ENCODE measurements at regions not wholly inside any gene's neighbourhood (a gene's known extent, or its start where the extent isn't known, plus 50 kb on each side); places are given as distances from the start of the nearest gene placed in this dataset.

DNA sequence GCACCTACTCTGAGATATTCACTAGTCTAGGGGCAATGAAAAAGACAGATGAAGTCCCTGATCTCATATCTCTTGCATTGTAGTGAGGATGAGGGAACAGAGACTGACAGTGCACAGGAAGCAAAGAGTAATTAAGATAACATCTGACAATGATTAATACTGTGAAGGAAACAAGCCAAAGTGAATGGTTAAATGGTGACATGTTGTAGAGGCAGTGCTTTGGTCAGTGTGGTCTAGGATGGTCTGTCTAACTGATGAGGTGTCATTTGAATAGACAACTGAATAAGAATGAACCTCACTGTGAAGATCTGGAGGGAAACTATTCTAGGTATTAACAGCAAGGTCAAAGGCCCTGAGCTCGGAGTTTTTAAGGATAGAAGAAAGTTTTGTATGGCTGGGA is 333.3 kb upstream of the GRIA1 start:
- Histone ChIP-seq H3K18ac (ENCODE audit: extremely low read depth, low read length) (no peak overlapping the region), H3K27ac (ENCODE audit: low read depth, low read length) (no peak overlapping the region), H3K27me3 (replicated peaks in 1 of 4; ENCODE audit: control insufficient read depth in 3 of 4, extremely low read depth in 1 of 4, insufficient read depth in 3 of 4, low read length in 3 of 4) (no peaks in the 10 kb centered on the region), H2BK12ac (ENCODE audit: low read depth, low read length) (no peak overlapping the region), H3K56ac (replicated peaks; ENCODE audit: insufficient read length, low read depth, low read length) (no peak overlapping the region), H2BK120ac (replicated peaks; ENCODE audit: low read depth, low read length) (no peak overlapping the region), H3K4ac (replicated peaks; ENCODE audit: insufficient read length, low read depth, low read length) (no peak overlapping the region), H3K79me1 (ENCODE audit: low read depth, low read length) (no peaks in the 10 kb centered on the region), H3K4me3 (ENCODE audit: extremely low read depth in 1 of 4, insufficient read depth in 2 of 4, low read depth in 3 of 4, low read length in 4 of 4) (no peak overlapping the region), H3K23ac (ENCODE audit: insufficient read length) (no peak overlapping the region), H3K9me3 (ENCODE audit: insufficient read depth in 2 of 2, low read depth in 1 of 2, low read length in 1 of 2) (no peaks in the 10 kb centered on the region), H3K4me2 (ENCODE audit: insufficient read depth in 1 of 2, low read depth in 2 of 2, low read length in 2 of 2) (no peak overlapping the region), H4K5ac (ENCODE audit: insufficient read length, low read depth, low read length) (no peak overlapping the region), H4K8ac (ENCODE audit: extremely low read depth, insufficient read depth, low read length) (no peak overlapping the region), H3K36me3 (ENCODE audit: control insufficient read depth in 2 of 4, insufficient read depth in 4 of 4, low read length in 3 of 4) (no peaks in the 10 kb centered on the region), H2AFZ (ENCODE audit: low read length) (no peak overlapping the region), H2AK5ac (ENCODE audit: low read depth, low read length) (no peak overlapping the region), H2BK15ac (ENCODE audit: low read length) (no peak overlapping the region), H3K79me2 (ENCODE audit: control insufficient read depth in 1 of 2, insufficient read depth in 2 of 2, low read length in 2 of 2) (no peaks in the 10 kb centered on the region), H2BK20ac (ENCODE audit: low read length) (no peak overlapping the region), H3K9ac (replicated peaks in 1 of 4; ENCODE audit: extremely low read depth in 1 of 4, low read depth in 3 of 4, low read length in 3 of 4) (no peak overlapping the region), H4K20me1 (replicated peaks in 1 of 2; ENCODE audit: control insufficient read depth in 1 of 2, insufficient read depth in 2 of 2, low read length in 2 of 2) (no peaks in the 10 kb centered on the region), H4K91ac (replicated peaks; ENCODE audit: insufficient read length, low read length) (no peak overlapping the region), H3K14ac (ENCODE audit: insufficient read length) (no peak overlapping the region), H3K23me2 (ENCODE audit: low read depth, low read length) (no peaks in the 10 kb centered on the region), H3K4me1 (replicated peaks in 1 of 4; ENCODE audit: control insufficient read depth in 3 of 4, insufficient read depth in 4 of 4, low read length in 3 of 4) (peaks cover 0 to 2% (median 0%) of the 10 kb centered on the region in 4 experiments; a peak in 1 of 7 replicates), H2BK5ac (ENCODE audit: low read depth, low read length) (no peak overlapping the region)
- CTCF ChIA-PET (ENCODE audit: partially characterized antibody): interaction anchor here (0.7 to 1.7 kb wide), 2 partner anchors 9 to 209 kb away, joined by 4 read pairs; no protein-coding TSS in a partner anchor
- 83% methylated on average over 1 of the region's 1 CpG; no CpG with 5 or more reads in 1 of the 2 experiments for WGBS, 2 experiments (ENCODE audit: extremely low coverage in 1 of 2, insufficient coverage in 1 of 2, insufficient read length in 1 of 2, insufficient replicate concordance in 2 of 2, low coverage in 1 of 2, low lambda C conversion rate in 2 of 2, missing lambda C conversion rate in 1 of 2)
- POLR2A ChIA-PET (ENCODE audit: partially characterized antibody): no interaction called here
- DNase-seq (ENCODE audit: low read depth in 1 of 2, low spot score in 2 of 2) (no peak), FAIRE-seq (no peak)
- TF ChIP-seq SP4 (IDR thresholded peaks at IDR 0.05; ENCODE audit: low read length): no peak
- no peak for TF ChIP-seq SIRT6 (IDR thresholded peaks at IDR 0.05; ENCODE audit: low read length)
- no peak for TF ChIP-seq EP300 (IDR thresholded peaks at IDR 0.05; ENCODE audit: borderline replicate concordance in 1 of 2, low read depth in 2 of 2, low read length in 2 of 2)
- TF ChIP-seq EZH2 (IDR thresholded peaks at IDR 0.05; ENCODE audit: low read depth, low read length, severe bottlenecking): no peak
- TF ChIP-seq BACH1 (IDR thresholded peaks at IDR 0.05; ENCODE audit: low read length): no peak
- TF ChIP-seq CREB1 (IDR thresholded peaks at IDR 0.05): no peak
- TF ChIP-seq PHF8 (conservative IDR thresholded peaks at IDR 0.05; ENCODE audit: low read depth, low read length): no peak
- TF ChIP-seq EGR1 (IDR thresholded peaks at IDR 0.05; ENCODE audit: borderline replicate concordance, low read depth, low read length): no peak
- no peak for TF ChIP-seq HDAC6 (IDR thresholded peaks at IDR 0.05; ENCODE audit: low read depth, low read length)
- TF ChIP-seq HDAC2 (IDR thresholded peaks at IDR 0.05; ENCODE audit: borderline replicate concordance in 1 of 2, low read depth in 2 of 2, low read length in 2 of 2): no peak
- no peak for TF ChIP-seq SUZ12 (IDR thresholded peaks at IDR 0.05; ENCODE audit: low read length)
- TF ChIP-seq, protein P1, sequence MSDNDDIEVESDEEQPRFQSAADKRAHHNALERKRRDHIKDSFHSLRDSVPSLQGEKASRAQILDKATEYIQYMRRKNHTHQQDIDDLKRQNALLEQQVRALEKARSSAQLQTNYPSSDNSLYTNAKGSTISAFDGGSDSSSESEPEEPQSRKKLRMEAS (IDR thresholded peaks at IDR 0.05): no peak
